GM12873 (cell line): ENCODE measurements at regions not wholly inside any gene's neighbourhood (a gene's known extent, or its start where the extent isn't known, plus 50 kb on each side); places are given as distances from the start of the nearest gene placed in this dataset.

Experiments
- TF ChIP-seq, protein P1 (sequence below): IDR thresholded peaks from 2 replicates; pipeline ENCODE4 v1.5.1; 2012; ENCODE audit warnings: low read depth, mild to moderate bottlenecking, moderate library complexity, low read length, control low read depth; ENCODE audit not compliant: insufficient read depth; ENCODE audit errors: missing control alignments

DNA sequence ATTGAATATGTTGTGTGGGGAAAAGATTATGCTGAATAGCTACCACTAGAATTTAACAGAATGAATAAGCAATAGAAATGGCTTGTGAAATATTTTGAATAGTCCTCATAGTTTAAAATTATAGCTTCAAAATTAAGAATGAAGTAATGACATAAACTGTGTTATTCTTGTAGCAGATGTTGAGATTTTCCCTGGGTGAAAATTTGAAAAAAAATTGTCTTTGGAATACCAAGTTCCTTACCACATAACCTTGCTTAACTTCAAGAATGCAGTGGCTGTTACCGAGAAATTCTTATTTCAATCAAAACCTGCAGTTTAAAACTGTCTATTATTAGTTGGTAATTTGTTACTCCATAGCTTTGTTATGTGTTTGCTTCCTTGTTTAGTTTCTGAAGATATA lies 1268.6 kb downstream of the RAPGEF2 start:
- TF ChIP-seq, protein P1, sequence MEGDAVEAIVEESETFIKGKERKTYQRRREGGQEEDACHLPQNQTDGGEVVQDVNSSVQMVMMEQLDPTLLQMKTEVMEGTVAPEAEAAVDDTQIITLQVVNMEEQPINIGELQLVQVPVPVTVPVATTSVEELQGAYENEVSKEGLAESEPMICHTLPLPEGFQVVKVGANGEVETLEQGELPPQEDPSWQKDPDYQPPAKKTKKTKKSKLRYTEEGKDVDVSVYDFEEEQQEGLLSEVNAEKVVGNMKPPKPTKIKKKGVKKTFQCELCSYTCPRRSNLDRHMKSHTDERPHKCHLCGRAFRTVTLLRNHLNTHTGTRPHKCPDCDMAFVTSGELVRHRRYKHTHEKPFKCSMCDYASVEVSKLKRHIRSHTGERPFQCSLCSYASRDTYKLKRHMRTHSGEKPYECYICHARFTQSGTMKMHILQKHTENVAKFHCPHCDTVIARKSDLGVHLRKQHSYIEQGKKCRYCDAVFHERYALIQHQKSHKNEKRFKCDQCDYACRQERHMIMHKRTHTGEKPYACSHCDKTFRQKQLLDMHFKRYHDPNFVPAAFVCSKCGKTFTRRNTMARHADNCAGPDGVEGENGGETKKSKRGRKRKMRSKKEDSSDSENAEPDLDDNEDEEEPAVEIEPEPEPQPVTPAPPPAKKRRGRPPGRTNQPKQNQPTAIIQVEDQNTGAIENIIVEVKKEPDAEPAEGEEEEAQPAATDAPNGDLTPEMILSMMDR = no peak

DNA sequence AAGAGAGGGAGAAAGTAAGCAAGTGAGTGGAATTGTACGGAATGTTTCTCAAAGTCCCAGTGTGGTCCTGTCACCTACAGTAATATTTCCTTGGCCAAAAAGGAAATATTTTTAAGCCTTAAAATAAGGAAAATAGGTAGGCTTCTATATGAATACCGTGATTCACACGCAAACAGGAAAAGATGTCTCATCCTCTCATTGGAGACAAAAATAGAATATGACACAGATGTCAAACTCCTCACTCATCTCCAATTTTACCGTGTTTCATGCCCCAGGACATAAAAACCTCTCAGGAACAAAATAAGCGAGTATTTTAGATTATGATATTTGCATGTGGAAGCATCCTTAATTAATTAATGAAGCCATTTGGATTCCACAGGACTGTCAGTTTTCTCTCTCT lies 1269.5 kb downstream of the RAPGEF2 start:
- TF ChIP-seq, protein P1 = no peak

DNA sequence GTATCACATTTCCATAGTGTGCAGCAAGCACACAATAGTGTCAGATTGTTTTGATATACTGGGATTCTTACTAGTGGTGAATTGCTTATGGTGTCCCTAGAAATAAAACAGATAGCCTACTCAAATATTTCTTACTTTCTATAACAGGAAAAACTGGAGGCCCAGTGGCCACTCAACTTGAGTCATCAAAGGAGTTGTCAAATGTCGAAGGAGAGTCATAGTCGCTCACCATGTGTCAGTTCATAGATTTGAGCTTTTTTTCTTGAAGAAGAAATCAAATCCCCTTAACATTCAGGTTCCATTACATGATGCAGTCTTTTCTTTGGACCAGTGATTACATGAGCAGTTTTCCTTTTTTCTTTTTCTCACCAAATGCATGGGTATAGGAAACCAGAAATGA lies 1271.0 kb downstream of the RAPGEF2 start:
- TF ChIP-seq, protein P1 = no peak

DNA sequence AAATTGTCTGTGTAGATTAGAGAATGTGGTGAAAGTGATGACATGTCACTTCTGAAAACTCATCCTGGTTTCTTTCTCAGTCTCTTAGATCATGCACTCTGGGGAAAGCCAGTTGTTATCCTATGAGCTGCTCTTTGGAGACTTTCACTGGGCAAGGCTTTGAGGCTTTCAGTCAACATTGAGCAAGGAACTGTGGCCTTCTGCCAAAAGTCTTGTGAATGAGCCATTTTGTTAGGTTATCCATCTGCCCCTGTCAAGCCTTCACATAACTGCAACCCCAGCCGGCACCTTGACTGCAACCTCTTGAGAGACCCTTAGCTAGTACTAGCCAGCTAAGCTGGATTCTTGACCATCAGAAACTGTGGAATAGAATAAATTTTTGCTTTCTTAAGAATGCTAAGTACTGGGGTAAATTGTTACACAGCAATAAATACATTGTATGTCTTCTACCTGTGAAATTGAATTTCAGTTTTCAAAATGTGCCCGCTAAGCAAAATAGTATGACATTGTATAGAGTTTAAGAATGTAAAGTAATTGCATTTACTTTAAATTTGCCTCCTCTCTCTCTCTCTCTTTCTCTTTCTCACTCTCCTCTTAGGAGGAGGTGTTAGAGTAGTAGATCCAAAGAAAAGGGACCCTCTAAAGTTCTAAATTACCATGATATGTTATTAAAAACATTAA lies 1273.0 kb downstream of the RAPGEF2 start:
- TF ChIP-seq, protein P1 = no peak

DNA sequence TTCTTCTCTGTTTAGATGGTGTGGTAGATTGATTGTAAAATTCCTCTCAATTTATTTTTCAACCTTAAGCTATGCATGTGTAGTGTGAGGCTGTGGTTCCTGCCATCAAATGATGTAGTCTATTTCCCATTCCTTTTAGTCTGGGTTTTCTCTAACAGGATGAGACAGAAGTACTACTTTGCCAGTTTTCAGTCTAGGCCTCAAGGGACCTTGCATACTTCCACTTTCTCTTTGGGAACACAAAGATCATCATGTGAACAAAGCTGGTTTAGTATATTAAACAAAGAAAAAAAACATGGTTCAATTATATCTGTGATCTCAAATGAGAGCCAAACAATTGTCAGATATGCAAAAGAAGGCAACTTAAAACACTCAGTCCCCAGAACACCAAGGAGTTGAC lies 1284.0 kb downstream of the RAPGEF2 start:
- TF ChIP-seq, protein P1 = no peak

DNA sequence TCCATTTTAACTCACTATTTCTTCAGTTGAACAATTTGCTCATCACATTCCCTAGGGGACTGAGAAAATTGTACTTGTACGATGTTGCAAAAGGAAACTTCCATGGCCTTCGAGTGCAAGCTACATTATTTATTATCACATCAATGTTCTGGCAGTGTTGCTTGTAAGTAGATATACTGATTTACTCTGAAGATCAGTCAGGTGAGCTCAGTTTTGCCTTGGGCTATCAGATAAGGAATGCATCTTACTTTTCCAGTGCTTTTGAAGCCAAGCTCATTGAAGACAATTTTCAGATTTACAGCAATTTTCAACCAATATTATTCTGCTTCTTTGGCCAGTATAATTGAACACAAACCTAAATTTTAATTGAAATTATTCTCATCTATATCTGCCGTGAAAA lies 1296.9 kb downstream of the RAPGEF2 start:
- TF ChIP-seq, protein P1 = no peak

DNA sequence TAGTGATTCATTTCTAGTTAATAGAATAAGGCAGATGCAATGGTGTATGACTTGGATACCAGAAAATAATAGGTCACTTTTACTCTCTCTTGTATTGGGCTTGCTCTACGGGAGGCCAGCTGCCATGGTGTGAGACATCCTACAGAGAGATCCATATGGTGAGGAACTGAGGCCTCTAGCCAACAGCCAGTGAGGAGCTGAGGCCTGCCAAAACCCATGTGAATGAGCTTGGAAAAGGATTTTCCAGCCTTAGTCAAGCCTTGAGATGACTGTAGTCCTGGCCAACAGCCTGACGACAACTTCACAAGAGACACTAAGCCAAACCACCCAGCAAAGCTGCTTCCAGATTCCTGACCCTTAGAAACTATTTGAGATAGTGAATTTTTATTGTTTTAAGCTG lies 1300.2 kb downstream of the RAPGEF2 start:
- TF ChIP-seq, protein P1 = no peak
